Activated CD4-positive, alpha-beta memory T cell treated with anti-CD3 and anti-CD28 coated beads for 36 hours (primary cell): ENCODE measurements at regions not wholly inside any gene's neighbourhood (a gene's known extent, or its start where the extent isn't known, plus 50 kb on each side); places are given as distances from the start of the nearest gene placed in this dataset.

Source experiments
- CTCF ChIA-PET: fragments of 350-600 bp; sonication (Branson Sonifier 250); formaldehyde crosslinking; loops from one replicate; lab custom pipeline; 2021; ENCODE audit warnings: antibody characterized with exemption, inconsistent platforms; lab: Charles Lee
- POLR2A ChIA-PET: fragments of 350-600 bp; sonication (Branson Sonifier 250); formaldehyde crosslinking; loops from one replicate; lab custom pipeline; 2021; ENCODE audit warnings: antibody characterized with exemption; lab: Charles Lee
- DNase-seq: peaks from one replicate; pipeline ENCODE4 v3.0.0-alpha.2; 2020
- H3K27ac Mint-ChIP-seq: one replicate; pipeline ENCODE4 v1.8.0; 2021; ENCODE audit warnings: mixed read lengths
- H3K27me3 Mint-ChIP-seq: one replicate; pipeline ENCODE4 v1.8.0; 2021; ENCODE audit warnings: mixed read lengths
- H3K36me3 Mint-ChIP-seq: one replicate; pipeline ENCODE4 v1.8.0; 2021; ENCODE audit warnings: mixed read lengths
- H3K4me1 Mint-ChIP-seq: one replicate; pipeline ENCODE4 v1.8.0; 2021; ENCODE audit warnings: low read depth, mixed read lengths
- H3K4me3 Mint-ChIP-seq: one replicate; pipeline ENCODE4 v1.8.0; 2021; ENCODE audit warnings: mild to moderate bottlenecking, mixed read lengths
- H3K9me3 Mint-ChIP-seq: one replicate; pipeline ENCODE4 v1.8.0; 2021; ENCODE audit warnings: mixed read lengths
- intact Hi-C: fragments of 100-400 bp; cut with micrococcal nuclease; formaldehyde crosslinking; loops from one replicate; pipeline ENCODE4 v1.15.1; 2023

- peaks cover 30% of the 10 kb centered on the region for H3K36me3 Mint-ChIP-seq
- H3K9me3 Mint-ChIP-seq: peaks cover 58% of the 10 kb centered on the region
- ChIA-PET CTCF (no interaction called here), POLR2A (no interaction called here)
- H3K27me3 Mint-ChIP-seq: peaks cover 2% of the 10 kb centered on the region
- DNase-seq: no peak
- H3K27ac Mint-ChIP-seq: no peak overlapping the region
- intact Hi-C loops: no loop called here
- no peak overlapping the region for H3K4me3 Mint-ChIP-seq
- no peaks in the 10 kb centered on the region for H3K4me1 Mint-ChIP-seq
These were observed 87.4 kb downstream of the ZNF732 start for GRCh38 chr4:217891-218290.

GRCh38 chr4:213971-214370, 89.7 kb downstream of the ZNF718 start:
- POLR2A ChIA-PET: no interaction called here
- H3K4me1 Mint-ChIP-seq: peaks cover 18% of the 10 kb centered on the region
- intact Hi-C loops: loop anchor here (5.0 kb wide), 1 partner anchor 92 kb away; the partner anchor contains the start of gene ZNF718
- H3K4me3 Mint-ChIP-seq: no peak overlapping the region
- no peak for DNase-seq
- H3K36me3 Mint-ChIP-seq: peaks cover 39% of the 10 kb centered on the region
- H3K27me3 Mint-ChIP-seq: peaks cover 2% of the 10 kb centered on the region
- no peak overlapping the region for H3K27ac Mint-ChIP-seq
- peaks cover 77% of the 10 kb centered on the region for H3K9me3 Mint-ChIP-seq
- CTCF ChIA-PET: no interaction called here
